ENCODE measurements at regions not wholly inside any gene's neighbourhood (a gene's known extent, or its start where the extent isn't known, plus 50 kb on each side); places are given as distances from the start of the nearest gene placed in this dataset.

- TF ChIP-seq POLR2A (IDR thresholded peaks at IDR 0.05) (no peak), EP300 (IDR thresholded peaks at IDR 0.05) (no peak)
- TF ChIP-seq, protein P1, sequence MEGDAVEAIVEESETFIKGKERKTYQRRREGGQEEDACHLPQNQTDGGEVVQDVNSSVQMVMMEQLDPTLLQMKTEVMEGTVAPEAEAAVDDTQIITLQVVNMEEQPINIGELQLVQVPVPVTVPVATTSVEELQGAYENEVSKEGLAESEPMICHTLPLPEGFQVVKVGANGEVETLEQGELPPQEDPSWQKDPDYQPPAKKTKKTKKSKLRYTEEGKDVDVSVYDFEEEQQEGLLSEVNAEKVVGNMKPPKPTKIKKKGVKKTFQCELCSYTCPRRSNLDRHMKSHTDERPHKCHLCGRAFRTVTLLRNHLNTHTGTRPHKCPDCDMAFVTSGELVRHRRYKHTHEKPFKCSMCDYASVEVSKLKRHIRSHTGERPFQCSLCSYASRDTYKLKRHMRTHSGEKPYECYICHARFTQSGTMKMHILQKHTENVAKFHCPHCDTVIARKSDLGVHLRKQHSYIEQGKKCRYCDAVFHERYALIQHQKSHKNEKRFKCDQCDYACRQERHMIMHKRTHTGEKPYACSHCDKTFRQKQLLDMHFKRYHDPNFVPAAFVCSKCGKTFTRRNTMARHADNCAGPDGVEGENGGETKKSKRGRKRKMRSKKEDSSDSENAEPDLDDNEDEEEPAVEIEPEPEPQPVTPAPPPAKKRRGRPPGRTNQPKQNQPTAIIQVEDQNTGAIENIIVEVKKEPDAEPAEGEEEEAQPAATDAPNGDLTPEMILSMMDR (IDR thresholded peaks at IDR 0.05): no peak
Observed at GRCh38 chr6:168888786-168889345, 364.8 kb downstream of the THBS2 start.

Measured in tibial nerve (tissue), 4 donors.